Loucy (cell line): ENCODE measurements at regions not wholly inside any gene's neighbourhood (a gene's known extent, or its start where the extent isn't known, plus 50 kb on each side); places are given as distances from the start of the nearest gene placed in this dataset.

Experiments used
- CTCF ChIP-seq: fragments of 200-600 bp; sonication (generic); conservative IDR thresholded peaks from 2 replicates; pipeline ENCODE4 v1.5.1; 2014; ENCODE audit warnings: mild to moderate bottlenecking, antibody characterized with exemption, low read length
- EZH2phosphoT487 ChIP-seq: fragments of 200-600 bp; IDR thresholded peaks from 2 replicates; pipeline ENCODE4 v1.6.1; 2018; ENCODE audit warnings: antibody characterized with exemption, mild to moderate bottlenecking, moderate library complexity, borderline replicate concordance

GRCh38 chr4:57443787-57444186 lies 333.6 kb upstream of the IGFBP7 start:
- TF ChIP-seq CTCF (no peak), EZH2phosphoT487 (no peak)
